CD4-positive, alpha-beta T cell (primary cell): ENCODE measurements at regions not wholly inside any gene's neighbourhood (a gene's known extent, or its start where the extent isn't known, plus 50 kb on each side); places are given as distances from the start of the nearest gene placed in this dataset.

Source experiments
- ATAC-seq: fragments of 200-7000 bp; cut with Tn5 transposase; one replicate; pipeline ENCODE4 v1.10.0; 2022; ENCODE audit warnings: mild to moderate bottlenecking; ENCODE audit not compliant: poor library complexity
- CTCF ChIA-PET: fragments of 350-600 bp; sonication (Branson Sonifier 250); formaldehyde crosslinking; loops from one replicate; lab custom pipeline; 2021; ENCODE audit warnings: antibody characterized with exemption, inconsistent platforms; lab: Charles Lee
- POLR2A ChIA-PET: fragments of 350-600 bp; sonication (Branson Sonifier 250); formaldehyde crosslinking; loops from one replicate; lab custom pipeline; 2021; ENCODE audit warnings: antibody characterized with exemption, inconsistent platforms; lab: Charles Lee
- DNase-seq, 14 experiments: peaks; one replicate each; pipeline ENCODE4 v3.0.0-alpha.2; 2013 to 2020; ENCODE audit warnings: mixed read lengths in 2 of 14
- H3K27ac ChIP-seq, 2 donors: one replicate each; pipeline versions ENCODE4 v1.5.1 to v1.7.0; 2013; ENCODE audit warnings: low read length in 2 of 2, low read depth in 1 of 2, mild to moderate bottlenecking in 1 of 2
- H3K27me3 ChIP-seq, 2 experiments: 1 replicate in 1 of 2; 2 replicates in 1 of 2; pipeline versions ENCODE4 v1.6.1 to v1.7.0; 2013; ENCODE audit warnings: low read length in 2 of 2, control low read depth in 1 of 2, mild to moderate bottlenecking in 1 of 2, moderate library complexity in 1 of 2; ENCODE audit not compliant: insufficient read depth in 2 of 2, control insufficient read depth in 1 of 2
- H3K36me3 ChIP-seq: one replicate; pipeline ENCODE4 v1.6.1; 2013; ENCODE audit warnings: low read length, control low read depth; ENCODE audit not compliant: insufficient read depth
- H3K4me1 ChIP-seq: one replicate; pipeline ENCODE4 v1.6.1; 2013; ENCODE audit warnings: low read length, control low read depth; ENCODE audit not compliant: insufficient read depth
- H3K4me3 ChIP-seq: one replicate; pipeline ENCODE4 v1.5.1; 2013; ENCODE audit warnings: mild to moderate bottlenecking, low read length, moderate library complexity
- H3K9me3 ChIP-seq, 2 experiments: 1 replicate in 1 of 2; 2 replicates in 1 of 2; pipeline versions ENCODE4 v1.6.1 to v1.7.0; 2013; ENCODE audit warnings: low read length in 2 of 2, mild to moderate bottlenecking in 2 of 2, control low read depth in 1 of 2, moderate library complexity in 1 of 2; ENCODE audit not compliant: control insufficient read depth in 1 of 2, insufficient read depth in 1 of 2
- H3K27ac Mint-ChIP-seq: one replicate; pipeline ENCODE4 v1.8.0; 2020; ENCODE audit warnings: mixed read lengths
- H3K27me3 Mint-ChIP-seq: one replicate; pipeline ENCODE4 v1.8.0; 2021; ENCODE audit warnings: mixed read lengths
- H3K36me3 Mint-ChIP-seq: one replicate; pipeline ENCODE4 v1.8.0; 2021; ENCODE audit warnings: low read depth, mixed read lengths
- H3K4me1 Mint-ChIP-seq: one replicate; pipeline ENCODE4 v1.8.0; 2021; ENCODE audit warnings: low read depth, mixed read lengths
- H3K4me3 Mint-ChIP-seq: one replicate; pipeline ENCODE4 v1.8.0; 2020; ENCODE audit warnings: mild to moderate bottlenecking, mixed read lengths
- H3K9me3 Mint-ChIP-seq: one replicate; pipeline ENCODE4 v1.8.0; 2020; ENCODE audit warnings: mixed read lengths
- intact Hi-C, 2 experiments: fragments of 100-400 bp; cut with DNase I in 1 of 2; cut with micrococcal nuclease in 1 of 2; formaldehyde crosslinking; loops; one replicate each; pipeline versions ENCODE4 v1.15.1 to v1.9.0; 2023 to 2025; cut with DNase I, micrococcal nuclease
- TF ChIP-seq, protein P1 (sequence below): fragments of 200-600 bp; IDR thresholded peaks from one replicate; pipeline ENCODE4 v1.8.0; 2022; ENCODE audit warnings: antibody characterized with exemption, mild to moderate bottlenecking

- H3K27ac ChIP-seq, result no peak overlapping the region
- H3K27me3 ChIP-seq, result no peaks in the 10 kb centered on the region
- CTCF ChIA-PET, result interaction anchor here (0.5 kb wide), 1 partner anchor 86 kb away, joined by 3 read pairs; no protein-coding TSS in a partner anchor
- POLR2A ChIA-PET, result no interaction called here
- H3K36me3 ChIP-seq, result no peaks in the 10 kb centered on the region
- intact Hi-C loops, result no loop called here
- no peaks in the 10 kb centered on the region for H3K4me1 ChIP-seq
- DNase-seq (no peak), ATAC-seq (no peak)
- Mint-ChIP-seq H3K9me3 (no peaks in the 10 kb centered on the region), H3K27me3 (no peaks in the 10 kb centered on the region), H3K4me3 (no peak overlapping the region), H3K4me1 (no peaks in the 10 kb centered on the region), H3K36me3 (no peaks in the 10 kb centered on the region), H3K27ac (no peak overlapping the region)
- H3K9me3 ChIP-seq, result no peaks in the 10 kb centered on the region
- H3K4me3 ChIP-seq, result no peak overlapping the region
- TF ChIP-seq, protein P1, sequence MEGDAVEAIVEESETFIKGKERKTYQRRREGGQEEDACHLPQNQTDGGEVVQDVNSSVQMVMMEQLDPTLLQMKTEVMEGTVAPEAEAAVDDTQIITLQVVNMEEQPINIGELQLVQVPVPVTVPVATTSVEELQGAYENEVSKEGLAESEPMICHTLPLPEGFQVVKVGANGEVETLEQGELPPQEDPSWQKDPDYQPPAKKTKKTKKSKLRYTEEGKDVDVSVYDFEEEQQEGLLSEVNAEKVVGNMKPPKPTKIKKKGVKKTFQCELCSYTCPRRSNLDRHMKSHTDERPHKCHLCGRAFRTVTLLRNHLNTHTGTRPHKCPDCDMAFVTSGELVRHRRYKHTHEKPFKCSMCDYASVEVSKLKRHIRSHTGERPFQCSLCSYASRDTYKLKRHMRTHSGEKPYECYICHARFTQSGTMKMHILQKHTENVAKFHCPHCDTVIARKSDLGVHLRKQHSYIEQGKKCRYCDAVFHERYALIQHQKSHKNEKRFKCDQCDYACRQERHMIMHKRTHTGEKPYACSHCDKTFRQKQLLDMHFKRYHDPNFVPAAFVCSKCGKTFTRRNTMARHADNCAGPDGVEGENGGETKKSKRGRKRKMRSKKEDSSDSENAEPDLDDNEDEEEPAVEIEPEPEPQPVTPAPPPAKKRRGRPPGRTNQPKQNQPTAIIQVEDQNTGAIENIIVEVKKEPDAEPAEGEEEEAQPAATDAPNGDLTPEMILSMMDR, result no peak
Measured at GRCh38 chr5:101950019-101950418, 346.1 kb downstream of the SLCO4C1 start.

DNA sequence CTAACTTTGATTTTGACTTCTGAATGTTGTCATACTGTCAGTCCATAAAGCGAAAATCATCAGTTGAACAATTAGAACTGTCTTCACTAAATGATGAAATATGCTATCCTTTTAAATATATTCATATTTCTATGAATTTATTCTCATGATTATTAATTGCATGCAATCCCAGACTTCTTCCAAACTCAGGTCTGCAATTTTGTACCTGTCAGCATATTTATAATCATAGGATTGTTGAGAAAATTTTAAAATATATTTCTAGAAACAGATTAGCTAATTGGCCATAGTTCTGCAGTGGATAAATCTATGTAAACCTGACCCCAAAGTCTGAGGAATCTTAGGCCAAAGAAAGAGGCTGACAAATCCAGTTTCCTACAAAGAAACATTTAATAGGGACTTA is 347.5 kb downstream of the SLCO4C1 start:
- no peaks in the 10 kb centered on the region for H3K36me3 Mint-ChIP-seq
- POLR2A ChIA-PET, result no interaction called here
- no peak overlapping the region for H3K27ac Mint-ChIP-seq
- H3K27me3 Mint-ChIP-seq, result no peaks in the 10 kb centered on the region
- no peak overlapping the region for H3K4me3 ChIP-seq
- H3K27me3 ChIP-seq, result no peaks in the 10 kb centered on the region
- no peak overlapping the region for H3K4me3 Mint-ChIP-seq
- DNase-seq (no peak), ATAC-seq (no peak)
- TF ChIP-seq, protein P1, result no peak
- CTCF ChIA-PET, result no interaction called here
- H3K27ac ChIP-seq, result no peak overlapping the region
- no peaks in the 10 kb centered on the region for H3K4me1 Mint-ChIP-seq
- H3K36me3 ChIP-seq, result no peaks in the 10 kb centered on the region
- H3K9me3 Mint-ChIP-seq, result no peaks in the 10 kb centered on the region
- intact Hi-C loops, result no loop called here
- H3K4me1 ChIP-seq, result no peaks in the 10 kb centered on the region
- H3K9me3 ChIP-seq, result no peaks in the 10 kb centered on the region

DNA sequence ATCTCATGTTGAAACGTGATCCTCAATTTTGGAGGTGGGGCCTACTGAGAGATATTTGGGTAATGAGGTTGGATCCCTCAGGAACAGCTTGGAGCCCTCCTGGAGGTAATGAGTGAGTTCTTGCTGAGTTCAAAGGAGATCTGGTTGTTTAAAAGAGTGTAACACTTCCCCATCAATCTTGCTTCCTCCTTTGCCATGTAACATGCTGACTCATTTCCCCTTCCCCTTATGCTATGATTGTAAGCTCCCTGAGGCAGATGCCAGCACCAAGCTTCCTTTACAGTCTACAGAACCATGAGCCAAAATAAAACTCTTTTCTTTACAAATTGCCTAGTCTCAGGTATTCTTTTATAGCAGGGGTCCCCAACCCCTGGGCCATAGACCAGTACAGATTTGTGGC is 352.3 kb downstream of the SLCO4C1 start:
- Mint-ChIP-seq H3K4me3 (no peak overlapping the region), H3K27ac (no peak overlapping the region), H3K36me3 (no peaks in the 10 kb centered on the region), H3K4me1 (no peaks in the 10 kb centered on the region), H3K27me3 (no peaks in the 10 kb centered on the region), H3K9me3 (no peaks in the 10 kb centered on the region)
- Histone ChIP-seq H3K36me3 (no peaks in the 10 kb centered on the region), H3K27ac (no peak overlapping the region), H3K4me1 (no peaks in the 10 kb centered on the region), H3K27me3 (no peaks in the 10 kb centered on the region), H3K4me3 (no peak overlapping the region), H3K9me3 (no peaks in the 10 kb centered on the region)
- ChIA-PET POLR2A (no interaction called here), CTCF (no interaction called here)
- DNase-seq, result peak in 2 of 14 experiments; percentile 4 to 14
- TF ChIP-seq, protein P1, result no peak
- ATAC-seq, result no peak
- intact Hi-C loops, result no loop called here
